HFFc6 (cell line): ENCODE measurements at regions not wholly inside any gene's neighbourhood (a gene's known extent, or its start where the extent isn't known, plus 50 kb on each side); places are given as distances from the start of the nearest gene placed in this dataset.

ENCODE experiments used
- DNase-seq: peaks from one replicate; pipeline ENCODE4 v3.0.0-alpha.2; 2018
- H3K27ac Mint-ChIP-seq: 2 replicates; pipeline ENCODE4 v1.8.0; 2020; ENCODE audit warnings: mild to moderate bottlenecking, mixed read lengths
- H3K27me3 Mint-ChIP-seq: 2 replicates; pipeline ENCODE4 v1.8.0; 2021; ENCODE audit warnings: mild to moderate bottlenecking, moderate library complexity, mixed read lengths; ENCODE audit not compliant: insufficient read depth
- H3K36me3 Mint-ChIP-seq: 2 replicates; pipeline ENCODE4 v1.8.0; 2021; ENCODE audit warnings: low read depth, mixed read lengths
- H3K4me1 Mint-ChIP-seq: 2 replicates; pipeline ENCODE4 v1.8.0; 2020; ENCODE audit warnings: low read depth, mixed read lengths
- H3K4me3 Mint-ChIP-seq: 2 replicates; pipeline ENCODE4 v1.8.0; 2020; ENCODE audit warnings: mild to moderate bottlenecking, moderate library complexity, mixed read lengths
- H3K9me3 Mint-ChIP-seq: 2 replicates; pipeline ENCODE4 v1.8.0; 2020; ENCODE audit warnings: mild to moderate bottlenecking, mixed read lengths
- CTCF ChIP-seq: fragments of 200-600 bp; sonication (generic); IDR thresholded peaks from 2 replicates; pipeline ENCODE4 v1.5.0; 2021; ENCODE audit warnings: antibody characterized with exemption, mild to moderate bottlenecking

GRCh38 chr10:113458944-113459343 lies 93.9 kb upstream of the HABP2 start:
- DNase-seq = no peak
- Mint-ChIP-seq H3K4me3 (no peak overlapping the region), H3K27ac (no peak overlapping the region), H3K27me3 (peaks cover 49% of the 10 kb centered on the region), H3K4me1 (peaks cover 4% of the 10 kb centered on the region; the same call in 1 of the 2 replicates), H3K9me3 (no peaks in the 10 kb centered on the region; the same call in 1 of the 2 replicates), H3K36me3 (no peaks in the 10 kb centered on the region)
- no peak for TF ChIP-seq CTCF

GRCh38 chr10:113459626-113460280 lies 93.1 kb upstream of the HABP2 start:
- Mint-ChIP-seq H3K27ac (no peak overlapping the region), H3K27me3 (peaks cover 47% of the 10 kb centered on the region), H3K4me1 (peaks cover 6% of the 10 kb centered on the region; the same call in 1 of the 2 replicates), H3K36me3 (no peaks in the 10 kb centered on the region), H3K9me3 (no peaks in the 10 kb centered on the region; the same call in 1 of the 2 replicates), H3K4me3 (no peak overlapping the region)
- DNase-seq = no peak
- TF ChIP-seq CTCF = no peak

GRCh38 chr10:113463083-113463482 lies 89.8 kb upstream of the HABP2 start:
- Mint-ChIP-seq H3K9me3 (no peaks in the 10 kb centered on the region; the same call in 1 of the 2 replicates), H3K4me1 (peaks cover 6% of the 10 kb centered on the region; the same call in 1 of the 2 replicates), H3K27ac (no peak overlapping the region), H3K4me3 (no peak overlapping the region), H3K36me3 (no peaks in the 10 kb centered on the region), H3K27me3 (peaks cover 28% of the 10 kb centered on the region)
- no peak for DNase-seq
- TF ChIP-seq CTCF = no peak

- no peaks in the 10 kb centered on the region for H3K9me3 Mint-ChIP-seq
- TF ChIP-seq CTCF = no peak
- H3K27ac Mint-ChIP-seq = no peak overlapping the region
- peaks cover 25% of the 10 kb centered on the region for H3K27me3 Mint-ChIP-seq
- H3K4me3 Mint-ChIP-seq = no peak overlapping the region
- no peaks in the 10 kb centered on the region for H3K36me3 Mint-ChIP-seq
- peaks cover 6% of the 10 kb centered on the region; the same call in 1 of the 2 replicates for H3K4me1 Mint-ChIP-seq
- peak; percentile 25 for DNase-seq
These were observed 89.1 kb upstream of the HABP2 start for GRCh38 chr10:113463777-113464176.

GRCh38 chr10:113469796-113470195 lies 83.1 kb upstream of the HABP2 start:
- no peaks in the 10 kb centered on the region; the same call in 1 of the 2 replicates for H3K36me3 Mint-ChIP-seq
- no peak for TF ChIP-seq CTCF
- H3K4me3 Mint-ChIP-seq = no peak overlapping the region
- H3K27ac Mint-ChIP-seq = no peak overlapping the region
- DNase-seq = no peak
- H3K9me3 Mint-ChIP-seq = peaks cover 3% of the 10 kb centered on the region; the same call in 1 of the 2 replicates
- H3K27me3 Mint-ChIP-seq = peaks cover 5% of the 10 kb centered on the region
- peaks cover 22% of the 10 kb centered on the region for H3K4me1 Mint-ChIP-seq
